Hematopoietic multipotent progenitor cell treated with erythropoietin and hydrocortisone succinate and interleukin-3 and kit ligand, for 4 days (in vitro differentiated cells): ENCODE measurements at regions not wholly inside any gene's neighbourhood (a gene's known extent, or its start where the extent isn't known, plus 50 kb on each side); places are given as distances from the start of the nearest gene placed in this dataset.

Source experiments
- DNase-seq: peaks from one replicate; pipeline ENCODE4 v3.0.0-alpha.2; 2015

GRCh38 chr5:141745390-141745789 lies 63.4 kb upstream of the ARAP3 start:
- DNase-seq, result no peak

GRCh38 chr5:141743866-141744272 lies 61.8 kb upstream of the ARAP3 start:
- no peak for DNase-seq

DNA sequence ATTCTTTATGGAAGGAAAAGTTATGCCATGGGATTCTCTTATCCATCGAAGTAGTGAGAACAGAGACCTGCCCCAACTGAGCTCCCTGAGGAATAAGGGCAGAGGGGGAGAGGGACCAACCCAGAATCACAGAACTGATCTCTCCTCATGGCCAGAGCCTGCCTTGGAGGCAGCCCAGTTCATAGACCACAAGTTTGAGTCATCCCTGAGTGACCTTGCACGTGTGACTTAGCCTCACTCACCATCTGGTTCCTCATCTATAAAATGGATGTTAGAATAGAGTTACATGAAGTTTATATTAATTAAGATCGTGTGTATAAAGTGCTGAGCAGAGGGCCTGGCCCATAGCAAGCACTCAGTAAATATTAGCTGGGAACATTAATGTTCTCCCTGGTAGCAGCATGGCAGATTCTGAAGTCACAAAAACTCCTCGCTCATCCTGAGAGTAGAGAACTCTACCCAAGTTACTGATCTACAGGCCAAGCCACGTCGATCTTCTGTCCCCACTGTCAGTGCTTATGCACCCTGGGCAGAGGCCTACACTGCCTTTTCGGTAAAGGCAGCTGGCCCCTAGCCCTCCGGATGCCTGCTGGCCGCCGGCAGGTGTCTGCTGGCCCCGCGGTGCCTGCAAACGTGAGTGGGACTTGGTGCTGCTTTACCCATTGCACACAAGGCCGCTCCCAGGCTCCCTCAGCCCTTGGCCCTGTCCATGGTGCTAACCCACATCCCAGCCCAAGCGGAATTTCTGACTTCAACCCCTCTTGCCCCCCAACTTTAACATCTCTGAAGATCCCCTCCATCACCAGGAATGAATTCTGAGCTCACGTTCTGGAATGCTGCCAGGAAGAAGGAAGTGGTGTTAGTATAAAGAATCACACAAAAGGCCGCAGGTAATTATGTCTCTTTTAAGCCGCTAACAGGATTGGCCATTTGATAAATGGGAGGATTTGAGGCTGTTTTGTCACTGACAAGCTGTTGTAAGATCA lies 61.1 kb upstream of the ARAP3 start:
- peak; percentile 57 for DNase-seq

DNA sequence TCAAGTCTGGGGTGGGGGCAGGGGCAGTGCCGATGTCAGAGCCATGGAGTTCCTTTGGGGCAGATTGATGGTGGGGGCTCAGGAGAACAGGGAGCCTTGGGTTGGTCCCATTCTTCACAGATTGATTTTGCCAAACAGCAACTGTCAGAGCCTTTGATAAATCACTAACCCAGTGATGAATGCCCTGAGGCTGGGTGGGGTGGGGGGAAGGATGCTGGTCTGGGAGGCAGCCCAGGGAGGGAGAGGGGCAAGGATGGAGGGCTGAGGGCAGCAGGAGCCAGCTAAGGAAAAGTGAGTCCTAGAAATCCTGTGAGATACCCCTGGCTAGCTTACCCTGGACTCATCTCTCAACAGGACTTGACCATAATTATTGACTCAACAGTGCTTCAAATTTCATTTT lies 60.1 kb upstream of the ARAP3 start:
- no peak for DNase-seq

GRCh38 chr5:141740885-141741284 lies 58.9 kb upstream of the ARAP3 start:
- no peak for DNase-seq

GRCh38 chr5:141737535-141737934 lies 55.5 kb upstream of the ARAP3 start:
- DNase-seq, result no peak

- no peak for DNase-seq
Measured at GRCh38 chr5:141735823-141736222, 53.8 kb upstream of the ARAP3 start.

GRCh38 chr5:141734501-141735229 lies 52.6 kb upstream of the ARAP3 start:
- peak; percentile 70 for DNase-seq

GRCh38 chr5:141733198-141733597 lies 51.2 kb upstream of the ARAP3 start:
- DNase-seq, result no peak

- no peak for DNase-seq
Measured at GRCh38 chr5:141732417-141732816, 50.4 kb upstream of the ARAP3 start.
